ENCODE measurements at regions not wholly inside any gene's neighbourhood (a gene's known extent, or its start where the extent isn't known, plus 50 kb on each side); places are given as distances from the start of the nearest gene placed in this dataset.

DNA sequence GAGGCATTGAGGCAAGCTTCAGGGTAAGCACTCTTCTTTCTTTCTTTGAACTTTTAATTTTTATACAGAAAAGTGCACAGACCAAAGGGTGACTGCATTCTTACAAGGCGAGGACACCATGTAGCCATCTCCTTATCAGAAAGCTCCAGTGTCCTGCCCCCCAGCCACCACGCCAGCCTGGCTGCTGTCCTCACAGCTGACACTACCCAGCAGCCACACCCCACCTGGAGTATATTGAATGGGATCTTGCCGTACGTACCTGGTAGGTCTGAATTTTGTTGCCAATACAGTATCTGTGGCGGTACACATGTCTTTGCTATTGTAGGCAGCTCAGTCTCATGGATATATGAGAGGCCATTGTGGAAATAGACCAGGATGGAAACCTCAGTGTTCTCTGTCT, 284.0 kb upstream of the IRX2 start:
- Histone ChIP-seq H3K36me3 (ENCODE audit: control insufficient read depth in 3 of 3, insufficient read depth in 3 of 3, low read length in 3 of 3) (no peaks in the 10 kb centered on the region), H3K4me1 (ENCODE audit: control insufficient read depth in 3 of 3, insufficient read depth in 3 of 3, low read length in 3 of 3) (no peaks in the 10 kb centered on the region), H3K9ac (ENCODE audit: low read depth in 1 of 3, low read length in 3 of 3) (no peak overlapping the region), H3K4me3 (ENCODE audit: low read length in 3 of 3) (no peak overlapping the region), H3K9me3 (ENCODE audit: control insufficient read depth in 3 of 3, low read length in 3 of 3) (no peaks in the 10 kb centered on the region), H3K27me3 (ENCODE audit: control insufficient read depth in 3 of 3, insufficient read depth in 3 of 3, low read length in 3 of 3) (peaks cover 0 to 2% (median 0%) of the 10 kb centered on the region in 3 donors), H3K27ac (ENCODE audit: low read depth, low read length) (no peak overlapping the region)

DNA sequence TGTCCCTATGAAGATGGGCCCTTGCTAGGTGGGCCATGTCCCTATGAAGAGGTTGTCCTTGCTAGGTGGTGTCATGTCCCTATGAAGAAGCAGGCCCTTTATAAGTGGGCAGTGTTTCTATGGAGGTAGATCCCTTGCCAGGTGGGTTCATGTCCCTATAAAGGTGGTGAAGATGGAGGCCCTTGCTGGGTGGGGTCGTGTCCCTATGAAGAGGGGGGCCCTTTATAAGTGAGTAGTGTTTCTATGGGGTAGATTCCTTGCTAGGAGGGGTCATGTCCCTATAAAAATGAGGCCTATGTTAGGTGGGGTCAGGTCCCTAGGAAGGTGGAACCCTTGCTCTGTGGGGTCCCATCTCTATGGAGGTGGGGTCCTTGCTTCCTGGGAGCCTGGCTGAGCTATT, 283.4 kb upstream of the IRX2 start:
- Histone ChIP-seq H3K27me3 (ENCODE audit: control insufficient read depth in 3 of 3, insufficient read depth in 3 of 3, low read length in 3 of 3) (peaks cover 0 to 2% (median 0%) of the 10 kb centered on the region in 3 donors), H3K36me3 (ENCODE audit: control insufficient read depth in 3 of 3, insufficient read depth in 3 of 3, low read length in 3 of 3) (no peaks in the 10 kb centered on the region), H3K9ac (ENCODE audit: low read depth in 1 of 3, low read length in 3 of 3) (no peak overlapping the region), H3K27ac (ENCODE audit: low read depth, low read length) (no peak overlapping the region), H3K9me3 (ENCODE audit: control insufficient read depth in 3 of 3, low read length in 3 of 3) (no peaks in the 10 kb centered on the region), H3K4me1 (ENCODE audit: control insufficient read depth in 3 of 3, insufficient read depth in 3 of 3, low read length in 3 of 3) (no peaks in the 10 kb centered on the region), H3K4me3 (ENCODE audit: low read length in 3 of 3) (no peak overlapping the region)

DNA sequence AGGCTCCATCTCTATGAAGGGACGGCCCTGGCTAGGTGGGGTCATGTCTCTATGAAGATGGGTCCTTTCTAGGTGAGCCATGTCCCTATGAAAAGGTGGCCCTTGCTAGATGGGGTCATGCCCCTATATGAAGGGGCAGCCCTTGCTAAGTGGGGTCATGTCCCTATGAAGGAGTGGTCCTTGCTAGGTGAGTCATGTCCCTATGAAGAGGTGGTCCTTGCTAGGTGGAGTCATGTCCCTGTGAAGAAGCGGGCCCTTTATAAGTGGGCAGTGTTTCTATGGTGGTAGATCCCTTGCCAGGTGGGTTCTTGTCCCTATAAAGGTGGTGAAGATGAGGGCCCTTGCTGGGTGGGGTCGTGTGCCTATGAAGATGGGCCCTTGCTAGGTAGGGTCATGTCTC, 283.0 kb upstream of the IRX2 start:
- H3K9ac ChIP-seq (ENCODE audit: low read depth in 1 of 3, low read length in 3 of 3), result no peak overlapping the region
- H3K9me3 ChIP-seq (ENCODE audit: control insufficient read depth in 3 of 3, low read length in 3 of 3), result no peaks in the 10 kb centered on the region
- H3K4me1 ChIP-seq (ENCODE audit: control insufficient read depth in 3 of 3, insufficient read depth in 3 of 3, low read length in 3 of 3), result no peaks in the 10 kb centered on the region
- H3K36me3 ChIP-seq (ENCODE audit: control insufficient read depth in 3 of 3, insufficient read depth in 3 of 3, low read length in 3 of 3), result no peaks in the 10 kb centered on the region
- H3K27ac ChIP-seq (ENCODE audit: low read depth, low read length), result no peak overlapping the region
- peaks cover 0 to 2% (median 0%) of the 10 kb centered on the region in 3 donors for H3K27me3 ChIP-seq (ENCODE audit: control insufficient read depth in 3 of 3, insufficient read depth in 3 of 3, low read length in 3 of 3)
- H3K4me3 ChIP-seq (ENCODE audit: low read length in 3 of 3), result no peak overlapping the region

DNA sequence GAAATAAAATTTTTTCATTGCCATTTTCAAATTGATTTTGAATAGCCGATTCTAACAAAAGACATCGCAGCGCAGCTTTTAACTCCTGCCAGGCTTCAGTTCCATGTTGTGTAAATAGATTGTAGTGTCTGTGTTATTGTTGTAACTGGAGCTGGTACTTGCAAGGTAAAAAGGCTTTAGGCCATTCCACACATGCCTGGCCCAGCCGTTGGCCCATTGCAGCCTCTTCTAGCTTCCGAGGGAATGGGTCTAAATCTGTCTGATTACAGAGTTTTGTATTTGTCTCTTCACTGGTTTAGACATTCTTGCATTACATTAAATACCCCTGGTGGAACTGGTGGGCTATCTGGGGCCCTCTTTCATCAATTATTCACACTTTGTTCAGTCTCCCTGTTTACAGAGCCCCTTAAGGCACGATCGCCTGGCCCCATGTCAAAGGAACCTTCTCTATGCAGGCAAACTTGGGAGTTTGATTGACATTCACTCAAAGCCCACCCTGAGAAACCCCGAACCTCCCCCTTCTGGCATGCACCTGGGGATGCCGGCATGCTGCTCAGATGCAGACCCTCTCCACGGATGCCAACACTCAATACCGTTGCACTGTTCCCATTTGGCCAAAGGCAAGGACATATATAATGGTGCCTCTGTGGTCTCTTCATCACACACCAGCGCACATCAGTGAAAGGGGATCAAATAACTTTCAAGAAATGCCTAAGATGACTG, 281.7 kb upstream of the IRX2 start:
- H3K27ac ChIP-seq (ENCODE audit: low read depth, low read length), result no peak overlapping the region
- peaks cover 0 to 2% (median 0%) of the 10 kb centered on the region in 3 donors for H3K27me3 ChIP-seq (ENCODE audit: control insufficient read depth in 3 of 3, insufficient read depth in 3 of 3, low read length in 3 of 3)
- no peaks in the 10 kb centered on the region for H3K9me3 ChIP-seq (ENCODE audit: control insufficient read depth in 3 of 3, low read length in 3 of 3)
- no peaks in the 10 kb centered on the region for H3K36me3 ChIP-seq (ENCODE audit: control insufficient read depth in 3 of 3, insufficient read depth in 3 of 3, low read length in 3 of 3)
- H3K4me1 ChIP-seq (ENCODE audit: control insufficient read depth in 3 of 3, insufficient read depth in 3 of 3, low read length in 3 of 3), result no peaks in the 10 kb centered on the region
- no peak overlapping the region for H3K4me3 ChIP-seq (ENCODE audit: low read length in 3 of 3)
- no peak overlapping the region for H3K9ac ChIP-seq (ENCODE audit: low read depth in 1 of 3, low read length in 3 of 3)

DNA sequence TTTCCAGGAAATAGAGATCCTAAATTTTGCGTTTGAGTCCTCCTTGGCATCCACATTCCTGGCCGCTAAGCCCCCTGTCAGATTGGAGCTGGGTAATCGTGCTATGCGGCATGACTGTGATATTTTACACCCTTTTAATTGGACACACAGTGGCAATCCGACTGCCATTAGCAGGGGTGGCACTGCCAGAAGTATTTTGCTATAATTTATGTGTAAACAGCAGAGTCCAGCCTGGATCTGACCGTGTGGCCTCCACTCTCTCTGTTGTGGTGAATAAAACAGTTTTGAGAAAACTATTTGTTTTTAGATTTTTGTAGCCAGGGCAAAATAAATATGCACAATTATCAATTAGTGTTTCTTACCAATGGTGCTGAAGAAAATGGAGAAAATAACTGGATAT, 281.0 kb upstream of the IRX2 start:
- Histone ChIP-seq H3K4me3 (ENCODE audit: low read length in 3 of 3) (no peak overlapping the region), H3K27me3 (ENCODE audit: control insufficient read depth in 3 of 3, insufficient read depth in 3 of 3, low read length in 3 of 3) (peaks cover 0 to 2% (median 0%) of the 10 kb centered on the region in 3 donors), H3K9me3 (ENCODE audit: control insufficient read depth in 3 of 3, low read length in 3 of 3) (no peaks in the 10 kb centered on the region), H3K27ac (ENCODE audit: low read depth, low read length) (no peak overlapping the region), H3K36me3 (ENCODE audit: control insufficient read depth in 3 of 3, insufficient read depth in 3 of 3, low read length in 3 of 3) (no peaks in the 10 kb centered on the region), H3K9ac (ENCODE audit: low read depth in 1 of 3, low read length in 3 of 3) (no peak overlapping the region), H3K4me1 (ENCODE audit: control insufficient read depth in 3 of 3, insufficient read depth in 3 of 3, low read length in 3 of 3) (no peaks in the 10 kb centered on the region)

DNA sequence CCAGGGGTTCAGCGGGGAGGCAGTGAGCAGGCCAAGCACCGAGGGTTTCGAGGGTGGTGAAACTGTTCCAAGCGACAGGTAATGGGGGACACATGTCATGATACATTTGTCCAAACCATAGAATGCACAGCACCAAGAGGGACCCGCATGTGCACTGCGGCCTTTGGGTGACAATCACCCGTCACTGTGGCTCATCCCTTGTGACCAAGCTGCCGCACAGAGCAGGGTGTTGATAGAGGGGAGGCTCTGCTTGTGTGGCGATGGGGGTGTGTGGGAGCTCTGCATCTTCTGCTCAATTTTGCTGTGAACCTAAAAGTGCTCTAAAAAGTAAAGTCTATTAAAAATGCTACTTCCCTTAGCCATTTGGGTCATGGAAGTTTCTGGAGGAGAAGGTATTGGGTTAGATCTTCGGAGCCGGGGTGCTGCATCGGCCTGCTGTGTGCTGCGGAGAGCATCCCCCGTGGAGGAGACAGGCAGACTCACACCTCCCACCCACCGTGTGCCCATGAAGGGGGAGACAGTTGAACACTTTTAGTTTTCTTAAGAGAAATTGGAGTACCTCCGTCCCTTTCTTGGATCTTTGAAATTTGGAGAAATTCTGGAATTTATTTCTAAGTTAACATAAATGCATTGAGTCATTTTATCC, 280.4 kb upstream of the IRX2 start:
- no peaks in the 10 kb centered on the region for H3K9me3 ChIP-seq (ENCODE audit: control insufficient read depth in 3 of 3, low read length in 3 of 3)
- H3K27ac ChIP-seq (ENCODE audit: low read depth, low read length), result no peak overlapping the region
- no peak overlapping the region for H3K9ac ChIP-seq (ENCODE audit: low read depth in 1 of 3, low read length in 3 of 3)
- no peaks in the 10 kb centered on the region for H3K36me3 ChIP-seq (ENCODE audit: control insufficient read depth in 3 of 3, insufficient read depth in 3 of 3, low read length in 3 of 3)
- no peaks in the 10 kb centered on the region for H3K4me1 ChIP-seq (ENCODE audit: control insufficient read depth in 3 of 3, insufficient read depth in 3 of 3, low read length in 3 of 3)
- no peak overlapping the region for H3K4me3 ChIP-seq (ENCODE audit: low read length in 3 of 3)
- peaks cover 0 to 2% (median 0%) of the 10 kb centered on the region in 3 donors for H3K27me3 ChIP-seq (ENCODE audit: control insufficient read depth in 3 of 3, insufficient read depth in 3 of 3, low read length in 3 of 3)

DNA sequence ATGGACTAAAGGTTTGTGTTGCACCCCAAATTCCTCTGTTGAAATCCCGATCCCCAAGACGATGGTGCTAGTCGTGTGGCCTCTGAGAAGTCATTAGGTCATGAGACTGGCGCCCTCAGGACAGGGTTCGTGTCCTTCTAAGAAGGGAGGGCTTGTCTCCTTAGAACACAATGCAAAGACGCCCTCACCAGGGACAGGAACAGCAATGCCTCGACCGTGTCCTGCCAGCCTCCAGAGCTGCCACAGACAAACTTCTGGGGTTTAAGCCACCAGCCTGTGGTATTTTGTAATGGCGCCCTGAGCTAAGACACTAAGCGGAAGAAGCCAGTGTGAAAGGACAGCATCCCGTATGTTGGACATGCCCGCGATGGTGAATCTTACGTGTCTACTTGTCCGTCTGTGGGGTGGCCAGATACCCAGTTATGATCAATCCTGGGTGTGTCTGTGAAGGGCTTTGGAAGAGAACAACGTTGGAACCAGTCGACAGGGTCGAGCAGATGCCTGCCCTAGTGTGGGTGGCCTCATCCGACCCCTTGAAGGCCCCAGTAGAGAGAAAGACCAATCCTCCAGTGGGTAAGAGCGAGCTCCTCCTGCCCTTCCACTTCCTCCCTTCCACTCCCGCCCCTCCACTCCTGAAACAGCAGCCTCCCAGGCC, 279.2 kb upstream of the IRX2 start:
- Histone ChIP-seq H3K27ac (ENCODE audit: low read depth, low read length) (no peak overlapping the region), H3K36me3 (ENCODE audit: control insufficient read depth in 3 of 3, insufficient read depth in 3 of 3, low read length in 3 of 3) (no peaks in the 10 kb centered on the region), H3K4me1 (ENCODE audit: control insufficient read depth in 3 of 3, insufficient read depth in 3 of 3, low read length in 3 of 3) (no peaks in the 10 kb centered on the region), H3K27me3 (ENCODE audit: control insufficient read depth in 3 of 3, insufficient read depth in 3 of 3, low read length in 3 of 3) (peaks cover 0 to 6% (median 0%) of the 10 kb centered on the region in 3 donors), H3K9me3 (ENCODE audit: control insufficient read depth in 3 of 3, low read length in 3 of 3) (no peaks in the 10 kb centered on the region), H3K9ac (ENCODE audit: low read depth in 1 of 3, low read length in 3 of 3) (no peak overlapping the region), H3K4me3 (ENCODE audit: low read length in 3 of 3) (no peak overlapping the region)

DNA sequence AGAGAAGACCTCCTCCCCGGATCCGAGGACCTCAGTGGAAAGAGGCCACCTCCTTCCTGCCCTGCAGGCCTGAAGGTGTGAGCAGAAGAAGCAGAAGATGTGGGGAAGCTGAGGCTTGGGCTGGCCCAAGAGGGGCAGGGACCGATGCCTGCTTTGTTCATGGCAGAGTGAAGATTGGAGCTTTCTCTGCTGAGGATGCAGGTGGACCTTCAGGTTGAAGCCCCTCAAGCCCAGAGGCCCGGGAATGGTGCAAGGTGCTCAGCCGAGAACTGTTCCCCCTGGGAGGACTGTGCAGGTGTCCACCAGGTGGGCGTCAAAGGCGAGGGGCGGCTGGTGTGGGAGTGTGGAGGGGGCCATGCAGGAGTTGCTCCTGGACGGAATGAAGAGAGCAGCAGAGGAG, 277.9 kb upstream of the IRX2 start:
- H3K9ac ChIP-seq (ENCODE audit: low read depth in 1 of 3, low read length in 3 of 3), result no peak overlapping the region

DNA sequence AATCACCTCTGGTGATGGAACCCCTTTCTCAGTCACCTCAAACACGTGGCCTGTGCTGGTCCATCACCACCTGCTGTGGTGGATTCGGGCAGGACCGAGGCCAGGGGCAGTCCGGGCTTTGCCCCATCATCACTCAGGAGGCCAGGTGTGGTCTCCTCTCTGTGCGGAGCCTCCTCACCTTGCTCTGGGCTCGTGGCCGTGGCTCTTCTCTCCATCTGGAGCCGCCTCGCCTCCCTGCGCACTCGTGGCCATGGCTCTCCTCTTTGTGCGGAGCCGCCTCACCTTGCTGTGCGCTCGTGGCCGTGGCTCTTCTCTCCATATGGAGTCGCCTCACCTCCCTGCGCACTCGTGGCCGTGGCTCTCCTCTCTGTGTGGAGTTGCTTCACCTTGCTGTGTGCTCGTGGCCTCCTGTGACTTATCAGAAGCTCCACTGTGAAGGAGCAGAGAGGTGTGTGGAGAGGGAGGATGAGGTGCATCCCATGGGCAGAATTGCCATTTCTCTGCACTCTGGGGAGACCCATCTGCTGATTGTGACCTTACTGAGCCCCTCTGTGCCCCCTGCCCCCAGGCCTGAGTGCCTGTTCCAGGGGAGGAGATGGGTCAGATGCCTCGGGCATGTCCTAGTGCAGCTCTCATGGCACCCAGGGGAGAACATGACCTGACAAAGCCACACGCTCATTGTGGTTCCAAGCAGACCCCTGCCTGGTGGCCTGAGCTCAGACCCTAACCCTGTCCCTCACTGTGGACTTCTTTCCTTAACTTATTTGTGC, 276.6 kb upstream of the IRX2 start:
- Histone ChIP-seq H3K27ac (ENCODE audit: low read depth, low read length) (no peak overlapping the region), H3K9ac (ENCODE audit: low read depth in 1 of 3, low read length in 3 of 3) (no peak overlapping the region), H3K4me3 (ENCODE audit: low read length in 3 of 3) (no peak overlapping the region), H3K4me1 (ENCODE audit: control insufficient read depth in 3 of 3, insufficient read depth in 3 of 3, low read length in 3 of 3) (no peaks in the 10 kb centered on the region), H3K36me3 (ENCODE audit: control insufficient read depth in 3 of 3, insufficient read depth in 3 of 3, low read length in 3 of 3) (no peaks in the 10 kb centered on the region), H3K9me3 (ENCODE audit: control insufficient read depth in 3 of 3, low read length in 3 of 3) (no peaks in the 10 kb centered on the region), H3K27me3 (ENCODE audit: control insufficient read depth in 3 of 3, insufficient read depth in 3 of 3, low read length in 3 of 3) (peaks cover 0 to 8% (median 0%) of the 10 kb centered on the region in 3 donors)

More for the DNA sequence above, 277.9 kb upstream of the IRX2 start:
- Histone ChIP-seq H3K9me3 (ENCODE audit: control insufficient read depth in 3 of 3, low read length in 3 of 3) (no peaks in the 10 kb centered on the region), H3K27me3 (ENCODE audit: control insufficient read depth in 3 of 3, insufficient read depth in 3 of 3, low read length in 3 of 3) (peaks cover 0 to 6% (median 0%) of the 10 kb centered on the region in 3 donors), H3K36me3 (ENCODE audit: control insufficient read depth in 3 of 3, insufficient read depth in 3 of 3, low read length in 3 of 3) (no peaks in the 10 kb centered on the region), H3K4me3 (ENCODE audit: low read length in 3 of 3) (no peak overlapping the region), H3K27ac (ENCODE audit: low read depth, low read length) (no peak overlapping the region), H3K4me1 (ENCODE audit: control insufficient read depth in 3 of 3, insufficient read depth in 3 of 3, low read length in 3 of 3) (no peaks in the 10 kb centered on the region)

All from skeletal muscle tissue (tissue), 3 donors.